Activated naive CD8-positive, alpha-beta T cell treated with anti-CD3 and anti-CD28 coated beads, Interleukin-2, amount 50 U/mL, for 16 hours (primary cell): ENCODE measurements at regions not wholly inside any gene's neighbourhood (a gene's known extent, or its start where the extent isn't known, plus 50 kb on each side); places are given as distances from the start of the nearest gene placed in this dataset.
"Not testable (repeated sequence)": the region's sequence is repeated elsewhere in the genome, so short reads cannot be mapped to it uniquely, and the experiment has no call there.

Experiments used
- DNase-seq: peaks from one replicate; pipeline ENCODE4 v3.0.0-alpha.2; 2020; ENCODE audit warnings: low read depth, low spot score

GRCh38 chr6:103092414-103092813, 1698.9 kb downstream of the GRIK2 start:
- DNase-seq, result not testable (repeated sequence)

- no peak for DNase-seq
Observed at GRCh38 chr6:103085801-103086200, 1692.3 kb downstream of the GRIK2 start.

- DNase-seq, result no peak
Observed at GRCh38 chr6:103081876-103082630, 1688.5 kb downstream of the GRIK2 start.

GRCh38 chr6:103081126-103081525, 1687.6 kb downstream of the GRIK2 start:
- DNase-seq, result no peak

- DNase-seq, result no peak
Observed at GRCh38 chr6:103080497-103080896, 1687.0 kb downstream of the GRIK2 start.

- DNase-seq, result no peak
Observed at GRCh38 chr6:103079867-103080266, 1686.4 kb downstream of the GRIK2 start.

GRCh38 chr6:103062136-103062535, 1668.6 kb downstream of the GRIK2 start:
- DNase-seq, result no peak

GRCh38 chr6:103047567-103047966, 1654.1 kb downstream of the GRIK2 start:
- DNase-seq, result no peak

- no peak for DNase-seq
Observed at GRCh38 chr6:103042336-103042735, 1648.8 kb downstream of the GRIK2 start.

- no peak for DNase-seq
Observed at GRCh38 chr6:103036846-103037245, 1643.3 kb downstream of the GRIK2 start.

- no peak for DNase-seq
Observed at GRCh38 chr6:103027271-103027931, 1633.9 kb downstream of the GRIK2 start.

- no peak for DNase-seq
Observed at GRCh38 chr6:103018426-103018825, 1624.9 kb downstream of the GRIK2 start.

- no peak for DNase-seq
Observed at GRCh38 chr6:103017878-103018277, 1624.4 kb downstream of the GRIK2 start.

- no peak for DNase-seq
Observed at GRCh38 chr6:103011605-103012004, 1618.1 kb downstream of the GRIK2 start.

- DNase-seq, result no peak
Observed at GRCh38 chr6:103002282-103002681, 1608.8 kb downstream of the GRIK2 start.

- no peak for DNase-seq
Observed at GRCh38 chr6:103001724-103002123, 1608.2 kb downstream of the GRIK2 start.

GRCh38 chr6:103000688-103001087, 1607.2 kb downstream of the GRIK2 start:
- DNase-seq, result no peak

GRCh38 chr6:102995491-102995890, 1602.0 kb downstream of the GRIK2 start:
- DNase-seq, result no peak

- no peak for DNase-seq
Observed at GRCh38 chr6:102994866-102995265, 1601.4 kb downstream of the GRIK2 start.

- no peak for DNase-seq
Observed at GRCh38 chr6:102986086-102986485, 1592.6 kb downstream of the GRIK2 start.

GRCh38 chr6:102984357-102984756, 1590.8 kb downstream of the GRIK2 start:
- DNase-seq, result no peak

- DNase-seq, result no peak
Observed at GRCh38 chr6:102981490-102982015, 1588.0 kb downstream of the GRIK2 start.

GRCh38 chr6:102980951-102981350, 1587.4 kb downstream of the GRIK2 start:
- DNase-seq, result no peak
